OCI-LY7 (cell line): ENCODE measurements at regions not wholly inside any gene's neighbourhood (a gene's known extent, or its start where the extent isn't known, plus 50 kb on each side); places are given as distances from the start of the nearest gene placed in this dataset.

Source experiments
- BruUV-seq: library from RNA; stranded (reverse); fragments of 400-500 nt; replicated peaks from 2 replicates; lab custom pipeline; 2021; lab: Mats Ljungman, UMichigan
- CTCF ChIA-PET: fragments of 300-600 bp; sonication (Branson Sonifier 250); formaldehyde crosslinking; loops from one replicate; lab custom pipeline; 2022; ENCODE audit warnings: antibody characterized with exemption; ENCODE audit not compliant: unreplicated experiment; lab: Charles Lee
- POLR2A ChIA-PET: fragments of 300-600 bp; sonication (Branson Sonifier 250); formaldehyde crosslinking; loops from one replicate; lab custom pipeline; 2022; ENCODE audit warnings: antibody characterized with exemption; lab: Charles Lee
- DNase-seq: peaks from one replicate; pipeline ENCODE4 v3.0.0-alpha.2; 2015; ENCODE audit warnings: low spot score
- H2AFZ ChIP-seq: fragments of 200-600 bp; sonication (generic), shearing (Covaris generic); 2 replicates; pipeline ENCODE4 v1.6.1; 2014; ENCODE audit warnings: mild to moderate bottlenecking, antibody characterized with exemption, low read length, moderate library complexity
- H3K27ac ChIP-seq: fragments of 200-600 bp; sonication (generic); 2 replicates; pipeline ENCODE4 v1.5.1; 2014; ENCODE audit warnings: mixed run types, low read depth, mild to moderate bottlenecking, moderate library complexity, low read length, inconsistent platforms; ENCODE audit not compliant: poor library complexity, severe bottlenecking
- H3K36me3 ChIP-seq: fragments of 200-600 bp; sonication (generic); 2 replicates; pipeline ENCODE4 v1.6.1; 2014; ENCODE audit warnings: mild to moderate bottlenecking, antibody characterized with exemption, low read length, moderate library complexity, mixed read lengths; ENCODE audit not compliant: insufficient read depth
- H3K4me1 ChIP-seq: fragments of 200-600 bp; sonication (generic); 2 replicates; pipeline ENCODE4 v1.5.1; 2014; ENCODE audit warnings: mild to moderate bottlenecking, low read length; ENCODE audit not compliant: insufficient read depth, poor library complexity, severe bottlenecking
- H3K4me2 ChIP-seq: fragments of 200-600 bp; sonication (generic); 2 replicates; pipeline ENCODE4 v1.6.1; 2014; ENCODE audit warnings: mild to moderate bottlenecking, low read length
- H3K4me3 ChIP-seq: fragments of 200-600 bp; sonication (generic); 2 replicates; pipeline ENCODE4 v1.5.1; 2014; ENCODE audit warnings: mild to moderate bottlenecking, low read depth, low read length; ENCODE audit not compliant: poor library complexity, severe bottlenecking
- H3K79me2 ChIP-seq: fragments of 200-600 bp; sonication (generic); 2 replicates; pipeline ENCODE4 v1.6.1; 2016; ENCODE audit warnings: low read depth, mild to moderate bottlenecking, low read length, moderate library complexity, mixed read lengths; ENCODE audit not compliant: insufficient read depth
- H3K9me2 ChIP-seq: fragments of 200-600 bp; sonication (generic); 2 replicates; pipeline ENCODE4 v1.6.1; 2016; ENCODE audit warnings: mild to moderate bottlenecking, low read length, mixed read lengths; ENCODE audit not compliant: insufficient read depth
- H3K9me3 ChIP-seq: fragments of 200-600 bp; sonication (generic); 2 replicates; pipeline ENCODE4 v1.6.1; 2014; ENCODE audit warnings: mild to moderate bottlenecking, mixed run types, low read length, mixed read lengths
- H4K20me1 ChIP-seq: fragments of 200-600 bp; sonication (generic); 2 replicates; pipeline ENCODE4 v1.6.1; 2014; ENCODE audit warnings: mild to moderate bottlenecking, antibody characterized with exemption, low read length, moderate library complexity, mixed read lengths; ENCODE audit not compliant: insufficient read depth
- EZH2phosphoT487 ChIP-seq: fragments of 200-600 bp; sonication (generic); IDR thresholded peaks from 2 replicates; pipeline ENCODE4 v1.6.1; 2018; ENCODE audit warnings: low read depth, borderline replicate concordance, mild to moderate bottlenecking, mixed run types, antibody characterized with exemption, low read length, moderate library complexity, mixed read lengths
- intact Hi-C: fragments of 100-400 bp; cut with micrococcal nuclease; formaldehyde crosslinking; loops from one replicate; pipeline ENCODE4 v1.10.0; 2022; ENCODE audit not compliant: unreplicated experiment
- TF ChIP-seq, protein P1 (sequence below): fragments of 200-600 bp; sonication (generic); conservative IDR thresholded peaks from 2 replicates; pipeline ENCODE4 v1.5.1; 2014; ENCODE audit warnings: mild to moderate bottlenecking, antibody characterized with exemption, low read length, moderate library complexity, mixed read lengths

DNA sequence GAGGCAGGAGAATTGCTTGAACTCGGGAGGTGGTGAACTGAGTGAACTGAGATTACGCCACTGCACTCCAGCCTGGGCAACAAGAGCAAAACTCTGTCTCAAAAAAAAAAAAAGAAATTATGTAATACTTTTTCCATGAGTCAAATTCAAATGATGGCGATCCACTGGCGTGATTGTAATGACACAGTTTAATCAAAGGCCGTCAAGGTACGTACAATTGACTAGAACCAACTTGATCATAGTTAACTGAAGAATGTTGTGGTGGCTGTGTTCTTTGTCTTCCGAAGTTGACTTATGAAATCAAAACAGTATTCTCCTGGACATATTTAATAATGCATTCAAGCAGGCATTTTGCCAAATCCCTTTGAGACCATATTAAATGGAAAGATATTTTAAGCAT, 318.6 kb upstream of the FAT1 start:
- Histone ChIP-seq H3K4me1 (no peaks in the 10 kb centered on the region), H2AFZ (no peak overlapping the region), H4K20me1 (no peaks in the 10 kb centered on the region), H3K4me3 (no peak overlapping the region), H3K9me2 (no peaks in the 10 kb centered on the region), H3K27ac (no peak overlapping the region), H3K4me2 (no peak overlapping the region), H3K36me3 (no peaks in the 10 kb centered on the region), H3K79me2 (no peaks in the 10 kb centered on the region), H3K9me3 (no peaks in the 10 kb centered on the region)
- no TSS peak for BruUV-seq
- CTCF ChIA-PET: no interaction called here
- POLR2A ChIA-PET: interaction anchor here (1.7 kb wide), 1 partner anchor 213 kb away, joined by 3 read pairs; no protein-coding TSS in a partner anchor
- intact Hi-C loops: no loop called here
- DNase-seq: no peak
- TF ChIP-seq, protein P1, sequence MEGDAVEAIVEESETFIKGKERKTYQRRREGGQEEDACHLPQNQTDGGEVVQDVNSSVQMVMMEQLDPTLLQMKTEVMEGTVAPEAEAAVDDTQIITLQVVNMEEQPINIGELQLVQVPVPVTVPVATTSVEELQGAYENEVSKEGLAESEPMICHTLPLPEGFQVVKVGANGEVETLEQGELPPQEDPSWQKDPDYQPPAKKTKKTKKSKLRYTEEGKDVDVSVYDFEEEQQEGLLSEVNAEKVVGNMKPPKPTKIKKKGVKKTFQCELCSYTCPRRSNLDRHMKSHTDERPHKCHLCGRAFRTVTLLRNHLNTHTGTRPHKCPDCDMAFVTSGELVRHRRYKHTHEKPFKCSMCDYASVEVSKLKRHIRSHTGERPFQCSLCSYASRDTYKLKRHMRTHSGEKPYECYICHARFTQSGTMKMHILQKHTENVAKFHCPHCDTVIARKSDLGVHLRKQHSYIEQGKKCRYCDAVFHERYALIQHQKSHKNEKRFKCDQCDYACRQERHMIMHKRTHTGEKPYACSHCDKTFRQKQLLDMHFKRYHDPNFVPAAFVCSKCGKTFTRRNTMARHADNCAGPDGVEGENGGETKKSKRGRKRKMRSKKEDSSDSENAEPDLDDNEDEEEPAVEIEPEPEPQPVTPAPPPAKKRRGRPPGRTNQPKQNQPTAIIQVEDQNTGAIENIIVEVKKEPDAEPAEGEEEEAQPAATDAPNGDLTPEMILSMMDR: no peak
- TF ChIP-seq EZH2phosphoT487: no peak

DNA sequence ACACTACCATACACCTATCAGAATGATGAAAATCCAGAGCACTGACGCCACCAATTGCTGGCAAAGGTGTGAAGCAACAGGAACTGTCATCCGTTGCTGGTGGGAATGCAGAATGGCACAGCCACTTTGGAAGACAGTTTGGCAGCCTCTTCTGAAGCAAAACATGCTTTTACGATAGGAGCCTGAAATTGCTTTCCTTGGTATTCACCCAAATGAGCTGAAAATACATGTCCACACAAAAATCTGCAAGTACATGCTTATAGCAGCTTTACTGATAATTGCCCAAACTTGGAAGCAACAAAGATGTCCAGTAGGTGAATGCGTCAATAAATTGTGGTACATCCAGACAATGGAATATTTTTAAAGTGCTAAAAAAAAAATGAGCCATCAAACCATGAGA, 322.8 kb upstream of the FAT1 start:
- Histone ChIP-seq H3K36me3 (no peaks in the 10 kb centered on the region), H3K4me3 (no peak overlapping the region), H2AFZ (0 out of 2 replicates have a peak overlapping the region, but pooled peaks have one; percentile 11), H4K20me1 (no peaks in the 10 kb centered on the region), H3K9me2 (no peaks in the 10 kb centered on the region), H3K79me2 (no peaks in the 10 kb centered on the region), H3K4me2 (no peak overlapping the region), H3K27ac (no peak overlapping the region), H3K4me1 (no peaks in the 10 kb centered on the region), H3K9me3 (no peaks in the 10 kb centered on the region)
- POLR2A ChIA-PET: interaction anchor here (1.2 kb wide), 1 partner anchor 19 kb away, joined by 3 read pairs; no protein-coding TSS in a partner anchor
- intact Hi-C loops: no loop called here
- no peak for TF ChIP-seq EZH2phosphoT487
- TF ChIP-seq, protein P1: no peak
- CTCF ChIA-PET: no interaction called here
- DNase-seq: no peak
- BruUV-seq: no TSS peak

GRCh38 chr4:187059021-187059420, 335.4 kb upstream of the FAT1 start:
- Histone ChIP-seq H3K9me2 (no peaks in the 10 kb centered on the region), H2AFZ (no peak overlapping the region)
- CTCF ChIA-PET: no interaction called here

More at GRCh38 chr4:187059021-187059420, 335.4 kb upstream of the FAT1 start:
- H3K27ac ChIP-seq: no peak overlapping the region
- POLR2A ChIA-PET: no interaction called here
- no peaks in the 10 kb centered on the region for H3K36me3 ChIP-seq
- no peaks in the 10 kb centered on the region for H3K9me3 ChIP-seq
- intact Hi-C loops: no loop called here
- H3K4me3 ChIP-seq: no peak overlapping the region
- H4K20me1 ChIP-seq: no peaks in the 10 kb centered on the region
- no peak for TF ChIP-seq EZH2phosphoT487
- TF ChIP-seq, protein P1: no peak
- BruUV-seq: no TSS peak
- DNase-seq: no peak
- no peak overlapping the region for H3K4me2 ChIP-seq
- peaks cover 8% of the 10 kb centered on the region for H3K4me1 ChIP-seq
- H3K79me2 ChIP-seq: no peaks in the 10 kb centered on the region
